Keratinocyte (primary cell): ENCODE measurements at regions not wholly inside any gene's neighbourhood (a gene's known extent, or its start where the extent isn't known, plus 50 kb on each side); places are given as distances from the start of the nearest gene placed in this dataset.

Experiments
- DNase-seq: peaks from one replicate; pipeline ENCODE4 v3.0.0-alpha.2; 2011; ENCODE audit warnings: low read depth, missing footprints, low spot score
- FAIRE-seq: peaks from 2 replicates; lab custom pipeline; 2011; peaks lifted over from hg19 to GRCh38; lab: Jason Lieb, UNC
- H2AFZ ChIP-seq: 2 replicates; pipeline ENCODE4 v1.6.0; 2012; ENCODE audit warnings: low read length, control low read depth, inconsistent platforms; ENCODE audit not compliant: control insufficient read depth
- H3K27ac ChIP-seq: 2 replicates; pipeline ENCODE4 v1.5.1; 2011; ENCODE audit warnings: low read length; ENCODE audit not compliant: control insufficient read depth, insufficient read depth
- H3K27me3 ChIP-seq: 3 replicates; pipeline ENCODE4 v1.6.0; 2011; ENCODE audit warnings: low read length; ENCODE audit not compliant: control insufficient read depth, insufficient read depth; ENCODE audit errors: extremely low read depth
- H3K36me3 ChIP-seq, 2 experiments: 2 replicates in 1 of 2; 3 replicates in 1 of 2; pipeline ENCODE4 v1.5.1; 2011; ENCODE audit warnings: low read length in 2 of 2, mild to moderate bottlenecking in 1 of 2; ENCODE audit not compliant: control insufficient read depth in 2 of 2, insufficient read depth in 2 of 2; ENCODE audit errors: extremely low read depth in 1 of 2
- H3K4me1 ChIP-seq: 3 replicates; pipeline ENCODE4 v1.5.1; 2011; ENCODE audit warnings: low read length; ENCODE audit not compliant: control insufficient read depth, insufficient read depth; ENCODE audit errors: extremely low read depth
- H3K4me2 ChIP-seq: 3 replicates; pipeline ENCODE4 v1.6.0; 2011; ENCODE audit warnings: low read depth, low read length; ENCODE audit not compliant: control insufficient read depth, insufficient read depth; ENCODE audit errors: extremely low read depth
- H3K4me3 ChIP-seq, 3 experiments: fragments of 200-600 bp in 1 of 3; sonication (generic) in 1 of 3; 2 replicates in 2 of 3; 3 replicates in 1 of 3; pipeline ENCODE4 v1.5.1; 2011 to 2016; ENCODE audit warnings: low read length in 3 of 3, mild to moderate bottlenecking in 3 of 3, control low read depth in 2 of 3, inconsistent platforms in 1 of 3, low read depth in 1 of 3, mixed read lengths in 1 of 3, mixed run types in 1 of 3, moderate library complexity in 1 of 3; ENCODE audit not compliant: control insufficient read depth in 2 of 3, insufficient read depth in 2 of 3; ENCODE audit errors: extremely low read depth in 1 of 3
- H3K79me2 ChIP-seq: 2 replicates; pipeline ENCODE4 v1.6.0; 2012; ENCODE audit warnings: low read length; ENCODE audit not compliant: control insufficient read depth, insufficient read depth
- H3K9ac ChIP-seq: 3 replicates; pipeline ENCODE4 v1.6.0; 2011; ENCODE audit warnings: low read length; ENCODE audit not compliant: control insufficient read depth, insufficient read depth; ENCODE audit errors: extremely low read depth
- H3K9me1 ChIP-seq: 3 replicates; pipeline ENCODE4 v1.6.0; 2011; ENCODE audit warnings: low read length; ENCODE audit not compliant: control insufficient read depth, insufficient read depth; ENCODE audit errors: extremely low read depth
- H3K9me3 ChIP-seq: 2 replicates; pipeline ENCODE4 v1.5.1; 2012; ENCODE audit warnings: low read depth, low read length; ENCODE audit not compliant: control insufficient read depth
- H4K20me1 ChIP-seq: 3 replicates; pipeline ENCODE4 v1.6.0; 2011; ENCODE audit warnings: low read length; ENCODE audit not compliant: control insufficient read depth, insufficient read depth; ENCODE audit errors: extremely low read depth
- EZH2 ChIP-seq: IDR thresholded peaks from one replicate; pipeline ENCODE4 v1.6.1; 2012; ENCODE audit warnings: inconsistent platforms, mild to moderate bottlenecking, low read length, moderate library complexity
- dilution Hi-C: fragments of 300-500 bp; cut with MboI; formaldehyde crosslinking; loops from one replicate; pipeline ENCODE4 v1.7.0; 2020; ENCODE audit warnings: low sequenced_read_pairs; ENCODE audit not compliant: extremely low pct_ligation_motif_present
- TF ChIP-seq, protein P1 (sequence below), 3 experiments: IDR thresholded peaks in 1 of 3; conservative IDR thresholded peaks in 1 of 3; optimal IDR thresholded peaks in 1 of 3; 2 replicates in 2 of 3; 3 replicates in 1 of 3; pipeline versions ENCODE3 to v1.5.1; 2011; ENCODE audit warnings: low read length in 3 of 3, mild to moderate bottlenecking in 3 of 3, moderate library complexity in 2 of 3, control low read depth in 1 of 3, inconsistent platforms in 1 of 3; ENCODE audit not compliant: insufficient read depth in 2 of 3; ENCODE audit errors: extremely low read depth in 1 of 3

DNA sequence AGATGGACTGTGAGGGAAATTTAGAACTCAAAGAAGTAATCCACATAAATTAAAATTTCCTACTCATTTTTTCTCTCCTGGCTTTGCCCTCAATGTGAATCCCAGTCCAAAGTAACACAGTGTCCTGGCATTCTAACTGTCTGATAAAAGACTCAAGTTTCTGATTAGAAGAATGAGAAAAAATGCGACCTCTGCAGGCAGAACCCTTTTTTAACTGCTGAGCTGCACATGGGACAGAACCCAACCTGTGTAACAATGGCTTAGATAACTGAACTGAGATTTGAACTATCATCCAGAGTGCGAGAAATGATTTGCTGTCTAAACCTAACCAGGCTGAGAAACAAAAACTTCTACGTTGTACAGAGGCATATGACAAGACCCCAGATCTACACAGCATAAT is 385.6 kb upstream of the LRRC4C start:
- Histone ChIP-seq H3K9me1 (no peaks in the 10 kb centered on the region), H3K27me3 (no peaks in the 10 kb centered on the region), H3K4me1 (no peaks in the 10 kb centered on the region), H4K20me1 (no peaks in the 10 kb centered on the region), H3K4me3 (no peak overlapping the region), H3K27ac (no peak overlapping the region), H3K9ac (no peak overlapping the region), H3K9me3 (peaks cover 2% of the 10 kb centered on the region), H3K79me2 (no peaks in the 10 kb centered on the region), H3K36me3 (no peaks in the 10 kb centered on the region), H3K4me2 (no peak overlapping the region), H2AFZ (no peak overlapping the region)
- no peak for FAIRE-seq
- TF ChIP-seq EZH2, result no peak
- TF ChIP-seq, protein P1, sequence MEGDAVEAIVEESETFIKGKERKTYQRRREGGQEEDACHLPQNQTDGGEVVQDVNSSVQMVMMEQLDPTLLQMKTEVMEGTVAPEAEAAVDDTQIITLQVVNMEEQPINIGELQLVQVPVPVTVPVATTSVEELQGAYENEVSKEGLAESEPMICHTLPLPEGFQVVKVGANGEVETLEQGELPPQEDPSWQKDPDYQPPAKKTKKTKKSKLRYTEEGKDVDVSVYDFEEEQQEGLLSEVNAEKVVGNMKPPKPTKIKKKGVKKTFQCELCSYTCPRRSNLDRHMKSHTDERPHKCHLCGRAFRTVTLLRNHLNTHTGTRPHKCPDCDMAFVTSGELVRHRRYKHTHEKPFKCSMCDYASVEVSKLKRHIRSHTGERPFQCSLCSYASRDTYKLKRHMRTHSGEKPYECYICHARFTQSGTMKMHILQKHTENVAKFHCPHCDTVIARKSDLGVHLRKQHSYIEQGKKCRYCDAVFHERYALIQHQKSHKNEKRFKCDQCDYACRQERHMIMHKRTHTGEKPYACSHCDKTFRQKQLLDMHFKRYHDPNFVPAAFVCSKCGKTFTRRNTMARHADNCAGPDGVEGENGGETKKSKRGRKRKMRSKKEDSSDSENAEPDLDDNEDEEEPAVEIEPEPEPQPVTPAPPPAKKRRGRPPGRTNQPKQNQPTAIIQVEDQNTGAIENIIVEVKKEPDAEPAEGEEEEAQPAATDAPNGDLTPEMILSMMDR (optimal IDR thresholded peaks at IDR 0.05 in 1 of 3, IDR thresholded peaks at IDR 0.05 in 1 of 3, conservative IDR thresholded peaks at IDR 0.05 in 1 of 3; ENCODE audit: extremely low read depth in 1 of 3, insufficient read depth in 2 of 3, low read length in 3 of 3), result no peak
- no peak for DNase-seq
- dilution Hi-C loops, result no loop called here

DNA sequence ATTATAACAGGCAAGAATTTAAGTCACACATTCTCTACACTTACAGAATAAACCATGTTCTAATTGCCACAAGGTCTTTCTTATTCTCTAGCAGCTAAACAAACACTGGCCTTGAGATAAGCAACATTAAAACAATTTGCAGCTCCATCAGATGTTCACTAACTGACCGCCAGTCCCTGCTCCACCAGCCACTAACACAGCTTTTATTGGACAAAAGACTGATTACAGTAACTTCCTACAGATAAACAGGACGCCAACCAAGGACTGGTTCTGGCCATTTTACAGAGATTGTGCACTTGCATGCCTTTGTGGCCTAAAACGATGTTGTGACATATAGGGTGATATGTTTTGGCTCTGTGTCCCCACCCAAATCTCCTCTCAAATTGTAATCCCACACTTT is 388.9 kb upstream of the LRRC4C start:
- Histone ChIP-seq H3K4me2 (no peak overlapping the region), H3K9ac (no peak overlapping the region), H3K27ac (no peak overlapping the region), H4K20me1 (no peaks in the 10 kb centered on the region), H3K27me3 (no peaks in the 10 kb centered on the region), H3K9me3 (no peaks in the 10 kb centered on the region), H3K4me3 (no peak overlapping the region), H3K9me1 (no peaks in the 10 kb centered on the region), H3K36me3 (no peaks in the 10 kb centered on the region), H2AFZ (no peak overlapping the region), H3K4me1 (no peaks in the 10 kb centered on the region), H3K79me2 (no peaks in the 10 kb centered on the region)
- no peak for DNase-seq
- dilution Hi-C loops, result no loop called here
- no peak for FAIRE-seq
- no peak for TF ChIP-seq EZH2
- TF ChIP-seq, protein P1 (optimal IDR thresholded peaks at IDR 0.05 in 1 of 3, IDR thresholded peaks at IDR 0.05 in 1 of 3, conservative IDR thresholded peaks at IDR 0.05 in 1 of 3; ENCODE audit: extremely low read depth in 1 of 3, insufficient read depth in 2 of 3, low read length in 3 of 3), result no peak
